NCI-H2227 (cell line): ENCODE measurements at regions not wholly inside any gene's neighbourhood (a gene's known extent, or its start where the extent isn't known, plus 50 kb on each side); places are given as distances from the start of the nearest gene placed in this dataset.
A peak's percentile ranks its signal among the peaks of the same experiment; 100 is the strongest.

ENCODE experiments used
- DNase-seq: peaks from one replicate; lab custom pipeline; 2025; ENCODE audit not compliant: unreplicated experiment; lab: John Stamatoyannopoulos, UW

GRCh38 chr20:63117151-63117550, 98.8 kb downstream of the YTHDF1 start:
- no peak for DNase-seq

GRCh38 chr20:63116412-63117106, 99.4 kb downstream of the YTHDF1 start:
- DNase-seq, result no peak

GRCh38 chr20:63115651-63116411, 100.1 kb downstream of the YTHDF1 start:
- no peak for DNase-seq

GRCh38 chr20:63114693-63115311, 101.1 kb downstream of the YTHDF1 start:
- DNase-seq, result peak; percentile 13

DNA sequence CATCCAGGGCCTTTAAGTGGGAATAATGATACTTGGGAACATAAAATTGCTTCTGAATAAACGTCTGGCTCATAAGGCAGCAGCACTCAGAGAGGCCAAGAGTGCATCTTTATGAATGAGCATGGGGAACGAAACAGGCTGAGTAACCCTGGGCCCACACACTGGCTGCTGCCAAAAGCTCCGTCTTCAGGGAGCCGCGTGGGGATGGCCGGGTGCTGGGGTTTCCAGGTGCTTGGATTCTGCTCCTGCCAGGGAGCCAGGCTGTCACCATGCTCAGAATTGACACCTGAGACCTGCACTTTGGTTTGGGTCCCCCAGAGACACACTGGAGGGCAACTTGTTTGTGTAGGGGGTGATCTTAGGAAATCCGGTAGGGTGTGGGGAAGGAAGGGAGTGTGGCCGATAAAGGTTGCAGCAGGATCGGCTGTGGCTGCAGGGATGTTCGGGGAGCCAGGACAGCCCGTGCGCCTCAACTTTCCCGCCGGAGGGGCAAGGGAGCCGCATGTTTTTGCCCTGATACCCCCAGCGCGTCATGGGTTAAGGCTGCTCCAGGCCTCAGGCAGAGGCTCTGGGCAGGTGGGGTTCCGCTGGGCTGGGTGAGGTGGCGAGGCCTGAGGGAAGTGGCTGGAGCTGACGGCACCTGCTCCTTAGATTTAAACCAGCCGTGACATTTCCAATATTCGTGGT, 101.8 kb downstream of the YTHDF1 start:
- DNase-seq, result peak; percentile 56

GRCh38 chr20:63112491-63113219, 103.3 kb downstream of the YTHDF1 start:
- DNase-seq, result no peak

DNA sequence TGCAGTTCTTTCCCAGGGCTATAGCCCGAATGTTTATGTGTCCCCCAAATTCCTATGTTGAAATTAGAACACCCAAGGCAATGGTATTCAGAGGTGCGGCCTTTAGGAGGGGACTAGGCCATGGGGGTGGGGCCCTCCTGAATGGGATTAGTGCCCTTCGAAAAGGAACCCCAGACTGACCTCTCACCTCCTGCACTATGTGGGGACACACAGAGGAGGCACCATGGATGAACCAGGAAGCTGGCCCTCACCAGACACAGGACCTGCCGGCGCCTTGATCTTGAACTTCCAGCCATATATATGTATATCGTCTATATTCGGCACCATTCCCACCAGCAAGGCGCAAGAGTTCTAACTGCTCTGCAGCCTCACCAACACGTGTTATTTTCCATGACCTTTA, 101.5 kb upstream of the BHLHE23 start:
- DNase-seq, result no peak

DNA sequence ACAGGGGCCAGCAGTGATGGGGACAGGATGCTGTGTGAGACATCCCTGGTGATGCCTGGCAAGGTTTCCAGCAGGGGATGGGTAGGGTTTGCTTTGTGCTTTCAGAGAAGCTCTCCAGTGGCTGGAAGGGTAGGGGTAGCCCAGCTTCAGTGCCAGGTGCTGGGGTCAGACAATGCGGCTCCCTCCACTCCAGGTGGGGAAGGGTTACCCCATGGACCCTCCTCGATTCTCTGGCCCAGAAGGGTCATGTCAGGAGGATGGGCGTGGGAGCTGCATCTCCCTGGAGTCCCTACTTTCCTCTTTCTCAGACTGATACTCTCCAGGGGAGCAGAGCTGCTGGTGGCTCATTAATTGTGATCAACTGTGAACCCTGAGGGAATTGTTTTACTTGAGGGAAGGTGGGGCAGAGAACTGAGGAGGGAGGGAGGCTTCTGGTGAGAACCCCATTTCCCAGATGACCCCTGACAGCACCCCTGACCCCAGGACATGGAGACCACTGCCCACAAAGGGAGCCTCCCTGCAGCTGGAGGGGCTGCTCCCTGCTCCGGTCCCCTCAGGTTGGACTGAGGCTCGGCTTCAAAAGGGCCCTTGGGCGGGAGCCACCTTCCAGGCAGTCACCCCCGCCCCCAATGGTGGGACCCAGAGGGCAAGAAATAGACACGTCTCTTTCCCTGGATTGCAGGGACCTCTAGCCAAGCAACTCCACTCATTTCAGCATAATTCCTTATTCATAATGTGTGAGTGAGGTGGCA, 100.9 kb upstream of the BHLHE23 start:
- DNase-seq, result no peak

DNA sequence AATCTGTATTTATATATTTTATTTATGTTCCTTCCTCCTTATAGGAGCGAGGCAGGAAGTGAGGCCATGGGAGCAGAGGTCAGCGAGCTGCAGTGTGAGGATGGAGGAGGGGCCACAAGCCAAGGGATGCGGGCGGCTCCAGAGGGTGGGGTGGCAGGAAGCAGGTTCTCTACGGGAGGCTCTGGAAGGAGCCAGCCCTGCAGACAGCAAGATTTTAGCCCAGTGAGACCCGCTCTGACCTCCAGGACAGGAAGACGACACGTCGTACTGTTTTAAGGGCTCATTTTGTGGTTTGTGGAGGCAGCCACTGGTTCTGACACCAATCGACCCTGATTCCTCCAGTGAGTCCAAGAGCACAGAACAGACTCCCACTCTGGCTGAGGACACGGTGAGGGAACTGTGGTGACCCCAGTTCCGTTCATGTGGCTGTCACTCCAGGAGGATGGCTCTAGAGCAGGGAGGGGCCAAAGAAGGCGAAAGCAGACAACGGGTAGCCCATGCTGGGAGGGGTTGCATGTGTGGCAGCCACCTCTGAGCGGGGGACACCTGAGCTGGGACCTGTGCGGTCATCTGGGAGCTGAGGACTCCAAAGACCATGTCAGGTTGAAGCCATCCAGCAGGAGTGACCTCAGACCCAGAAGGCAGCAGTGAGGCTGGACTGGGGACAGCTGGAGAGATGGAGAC, 100.1 kb upstream of the BHLHE23 start:
- DNase-seq, result no peak

DNA sequence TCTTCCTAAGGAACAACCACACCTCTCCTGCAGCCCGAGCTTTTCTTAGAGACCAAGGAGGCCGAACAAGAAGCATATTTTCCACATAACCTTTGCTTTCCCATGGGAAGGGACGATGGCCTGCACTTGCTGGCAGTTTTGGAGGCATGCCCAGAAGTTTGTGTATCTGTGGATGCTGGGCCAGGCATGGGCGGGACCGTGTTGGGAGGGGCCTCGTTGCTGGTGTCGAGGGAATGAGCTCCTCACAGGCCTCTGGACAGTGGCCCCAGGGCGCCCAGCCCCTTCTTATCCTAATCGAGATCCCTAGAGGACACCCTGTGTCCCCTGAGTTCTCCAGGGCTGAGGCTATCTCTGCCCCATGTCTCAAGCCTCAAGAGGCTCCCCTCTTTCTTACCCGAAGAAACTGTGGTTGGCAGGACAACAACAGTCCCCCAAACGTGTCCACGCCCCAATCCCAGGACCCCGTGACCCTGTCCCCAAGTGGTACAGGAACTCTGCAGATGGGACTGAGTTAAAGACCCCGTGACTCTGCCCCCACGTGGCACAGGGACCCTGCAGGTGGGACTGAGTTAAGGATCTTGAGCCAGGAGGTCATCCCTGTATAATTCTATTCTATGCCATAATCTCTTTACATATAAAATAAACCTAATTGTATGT, 99.5 kb upstream of the BHLHE23 start:
- DNase-seq, result no peak

GRCh38 chr20:63105211-63106107, 98.7 kb upstream of the BHLHE23 start:
- no peak for DNase-seq

DNA sequence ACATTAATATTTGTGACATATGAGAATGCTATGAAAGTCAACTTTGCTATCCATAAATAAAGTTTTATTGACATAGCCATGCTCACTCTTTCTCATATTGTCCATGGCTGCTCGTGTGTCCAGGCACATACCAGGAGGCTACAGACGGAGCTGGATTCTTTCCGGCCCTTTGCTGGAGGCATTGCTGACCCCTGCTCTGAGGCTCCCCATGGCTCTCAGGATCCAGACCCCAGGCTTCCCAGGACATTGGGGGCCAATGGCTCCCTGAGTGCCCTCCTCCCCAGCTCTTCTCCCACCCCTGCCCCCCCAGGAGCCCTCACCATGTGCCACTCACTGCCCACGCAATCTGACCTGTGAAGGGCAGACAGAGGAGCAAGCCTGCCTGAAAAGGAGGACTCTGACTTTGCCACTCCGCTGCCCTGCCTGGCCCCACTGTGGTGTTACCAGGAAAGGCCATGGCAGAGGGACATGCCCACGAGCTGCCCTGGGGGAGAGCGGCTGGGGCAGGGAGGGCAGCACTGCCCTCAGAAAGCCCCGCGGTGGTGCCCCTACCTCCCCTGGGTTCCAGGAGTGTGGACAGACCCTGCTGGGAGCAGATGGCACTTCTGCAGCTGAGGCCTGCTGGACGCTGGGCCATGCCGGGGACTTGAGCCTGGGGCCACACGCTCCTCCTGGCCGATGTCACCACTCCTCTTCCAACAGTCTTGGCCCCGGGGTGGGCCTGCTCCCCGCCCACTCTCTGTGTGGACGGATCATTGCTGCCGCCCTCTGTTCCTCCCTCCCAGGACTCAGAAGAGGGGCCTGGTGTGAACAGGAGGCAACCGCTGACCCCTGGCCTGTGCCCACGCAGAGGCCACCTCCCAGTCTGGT, 97.8 kb upstream of the BHLHE23 start:
- DNase-seq, result no peak

DNA sequence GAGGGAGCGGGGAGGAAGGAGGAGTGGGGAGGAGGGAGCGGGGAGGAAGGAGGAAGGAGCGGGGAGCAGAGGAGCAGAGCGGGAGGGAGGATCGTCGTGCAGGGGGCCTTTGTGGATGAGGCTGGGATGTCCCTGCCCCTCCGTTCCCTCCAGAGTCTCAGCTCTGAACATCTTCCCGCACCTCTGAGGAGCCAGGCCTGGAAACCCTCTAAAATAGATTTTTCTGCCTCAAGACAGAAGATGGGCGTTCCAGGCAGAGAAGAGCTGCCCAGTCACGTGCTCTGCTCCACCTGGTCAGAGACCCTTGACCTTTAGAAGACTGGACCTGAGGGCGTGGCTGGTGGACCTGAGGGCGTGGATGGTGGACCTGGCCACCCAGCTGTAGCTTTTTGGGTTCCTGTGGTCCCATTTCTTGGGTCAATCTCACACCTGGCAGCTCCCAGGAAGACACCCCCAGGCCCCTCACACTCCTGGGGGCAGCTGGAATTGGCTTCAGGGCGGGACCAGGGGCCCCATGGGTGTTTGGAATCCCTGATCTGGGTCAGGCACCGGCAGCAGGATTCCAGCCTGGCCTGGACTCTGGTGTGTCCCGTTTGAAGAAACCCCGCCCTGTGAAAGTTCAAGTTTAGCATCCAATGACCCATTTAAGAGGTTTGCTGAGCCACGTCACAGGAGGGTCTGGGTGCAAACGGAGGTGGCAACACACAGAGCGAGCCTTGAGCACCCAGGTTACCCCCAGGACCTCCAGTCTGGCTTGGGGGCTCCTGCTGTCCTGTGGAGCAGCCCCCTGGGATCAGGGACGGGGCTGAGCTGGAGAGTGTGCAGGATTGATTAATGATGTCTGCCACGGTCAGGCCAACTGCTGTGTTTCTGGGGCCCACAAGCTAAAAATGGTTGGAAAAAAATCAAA, 96.9 kb upstream of the BHLHE23 start:
- DNase-seq, result peak; percentile 26

DNA sequence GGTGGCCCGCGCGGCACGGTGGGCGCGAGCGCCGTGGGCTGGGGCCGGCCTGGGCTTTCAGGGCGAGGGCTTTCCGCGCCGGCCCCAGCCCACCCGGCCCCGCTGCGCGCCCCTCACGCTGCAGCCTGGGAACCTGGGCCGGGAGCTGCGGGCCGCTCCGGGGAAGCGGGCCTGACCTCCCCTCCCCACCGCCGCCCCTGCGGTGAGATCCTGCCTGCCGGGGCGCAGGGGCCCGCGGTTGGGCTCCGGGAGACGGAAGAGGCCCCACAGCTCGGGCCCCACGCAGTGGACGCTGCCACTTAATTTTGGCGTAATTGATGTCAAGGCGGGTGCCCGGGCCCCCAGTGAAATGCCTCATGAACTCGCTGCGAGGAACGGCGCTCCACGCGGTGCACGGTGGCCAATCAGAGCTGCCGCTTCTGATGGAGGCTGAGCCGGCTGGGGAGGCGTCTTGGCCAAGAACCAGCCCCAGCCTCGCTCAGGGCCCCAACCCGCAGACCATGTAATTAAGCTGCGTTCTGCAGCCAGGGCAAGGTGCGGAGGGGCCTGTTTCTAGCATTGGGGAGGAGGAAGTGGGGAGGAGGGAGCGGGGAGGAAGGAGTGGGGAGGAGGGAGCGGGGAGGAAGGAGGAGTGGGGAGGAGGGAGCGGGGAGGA, 96.1 kb upstream of the BHLHE23 start:
- DNase-seq, result peak; percentile 66
